Activated CD4-positive, alpha-beta T cell treated with anti-CD3 and anti-CD28 coated beads, Interleukin-10, Interleukin-2, amounts not matched to agents 100 ng/mL and 50 ng/mL, durations not matched to agents 16 hours and 8 hours (primary cell): ENCODE measurements at regions not wholly inside any gene's neighbourhood (a gene's known extent, or its start where the extent isn't known, plus 50 kb on each side); places are given as distances from the start of the nearest gene placed in this dataset.
"Not testable (repeated sequence)": the region's sequence is repeated elsewhere in the genome, so short reads cannot be mapped to it uniquely, and the experiment has no call there.

ENCODE experiments used
- DNase-seq: peaks from one replicate; pipeline ENCODE4 v3.0.0-alpha.2; 2020

- DNase-seq: not testable (repeated sequence)
Measured at GRCh38 chr9:95391271-95391670, 73.8 kb upstream of the FANCC start.

- no peak for DNase-seq
Measured at GRCh38 chr9:95389373-95389772, 71.9 kb upstream of the FANCC start.

GRCh38 chr9:95386843-95387242 lies 69.3 kb upstream of the FANCC start:
- no peak for DNase-seq

GRCh38 chr9:95385521-95385920 lies 68.0 kb upstream of the FANCC start:
- DNase-seq: no peak

GRCh38 chr9:95383845-95384244 lies 66.3 kb upstream of the FANCC start:
- DNase-seq: no peak

- DNase-seq: no peak
Measured at GRCh38 chr9:95383185-95383676, 65.7 kb upstream of the FANCC start.

GRCh38 chr9:95382433-95382832 lies 64.9 kb upstream of the FANCC start:
- DNase-seq: no peak

- no peak for DNase-seq
Measured at GRCh38 chr9:95381221-95381620, 63.7 kb upstream of the FANCC start.

GRCh38 chr9:95379630-95380029 lies 62.1 kb upstream of the FANCC start:
- DNase-seq: peak; percentile 10

- DNase-seq: no peak
Measured at GRCh38 chr9:95373782-95374487, 56.4 kb upstream of the FANCC start.

- no peak for DNase-seq
Measured at GRCh38 chr9:95373069-95373681, 55.7 kb upstream of the FANCC start.

- no peak for DNase-seq
Measured at GRCh38 chr9:95370064-95370463, 52.6 kb upstream of the FANCC start.

- DNase-seq: no peak
Measured at GRCh38 chr9:95368377-95369160, 51.1 kb upstream of the FANCC start.
